Body of pancreas (tissue), 4 donors: ENCODE measurements at regions not wholly inside any gene's neighbourhood (a gene's known extent, or its start where the extent isn't known, plus 50 kb on each side); places are given as distances from the start of the nearest gene placed in this dataset. TPM values are rescaled to one million over a fixed set of nuclear protein-coding genes. Genes with fewer than 3 reads are reported as not detected.

Experiments used
- ATAC-seq: fragments of 150-250 bp; one replicate; pipeline ENCODE4 v1.9.1; 2016
- DNase-seq, 4 donors: peaks; one replicate each; pipeline ENCODE4 v3.0.0-alpha.2; 2019
- H3K27ac ChIP-seq, 4 donors: fragments of 200-600 bp; sonication (generic); 1 replicate in 3 of 4; 2 replicates in 1 of 4; pipeline versions ENCODE4 v1.5.1 to v1.6.1; 2016 to 2019; ENCODE audit warnings: mild to moderate bottlenecking in 1 of 4, mixed read lengths in 1 of 4, moderate library complexity in 1 of 4
- H3K27me3 ChIP-seq, 2 donors: fragments of 200-600 bp; sonication (generic); one replicate each; pipeline ENCODE4 v1.6.0; 2016; ENCODE audit warnings: mild to moderate bottlenecking in 1 of 2
- H3K36me3 ChIP-seq, 2 donors: fragments of 200-600 bp; sonication (generic); replicated peaks in 1 of 2; 2 replicates each; pipeline ENCODE4 v1.5.1; 2016; ENCODE audit warnings: low read depth in 2 of 2; ENCODE audit not compliant: insufficient read depth in 1 of 2
- H3K4me1 ChIP-seq: fragments of 200-600 bp; sonication (generic); one replicate; pipeline ENCODE4 v1.6.0; 2016
- H3K4me3 ChIP-seq, 2 donors: fragments of 200-600 bp; sonication (generic); 1 replicate in 1 of 2; 2 replicates in 1 of 2; pipeline ENCODE4 v1.5.1; 2016 to 2019
- H3K9me3 ChIP-seq, 3 donors: fragments of 200-600 bp; sonication (generic); 1 replicate in 2 of 3; 2 replicates in 1 of 3; pipeline ENCODE4 v1.5.1; 2016
- CTCF ChIP-seq, 7 experiments: fragments of 450-650 bp in 4 of 7; fragments of 200-600 bp in 3 of 7; sonication (generic) in 3 of 7; IDR thresholded peaks; one replicate each; pipeline ENCODE4 v1.5.1; 2016 to 2019; ENCODE audit warnings: antibody characterized with exemption in 7 of 7
- POLR2A ChIP-seq, 3 donors: fragments of 450-650 bp; IDR thresholded peaks; one replicate each; pipeline ENCODE4 v1.6.1; 2016; ENCODE audit warnings: antibody characterized with exemption in 3 of 3, mild to moderate bottlenecking in 2 of 3
- WGBS, 2 donors: methylation state at CpG; one replicate each; pipeline ENCODE4 v1.1.5; 2017; 5-methylcytosine and 5-hydroxymethylcytosine counted together
- intact Hi-C: fragments of 100-400 bp; cut with DNase I; formaldehyde crosslinking; loops from one replicate; pipeline ENCODE4 v1.15.1; 2023
- small RNA-seq: library from RNA; depleted of rRNA; stranded (forward); fragments of <200 nt; gene quantifications from one replicate; pipeline ENCODE3, GENCODE V24; 2016

GRCh38 chr4:158459085-158459820, 62.4 kb upstream of the RXFP1 start:
- Histone ChIP-seq H3K4me1 (no peaks in the 10 kb centered on the region), H3K36me3 (no peaks in the 10 kb centered on the region), H3K9me3 (no peaks in the 10 kb centered on the region), H3K4me3 (no peak overlapping the region), H3K27me3 (no peaks in the 10 kb centered on the region), H3K27ac (no peak overlapping the region)
- DNase-seq (no peak), ATAC-seq (no peak)
- TF ChIP-seq POLR2A (IDR thresholded peaks at IDR 0.05) (no peak), CTCF (IDR thresholded peaks at IDR 0.05) (no peak)
- intact Hi-C loops, result no loop called here

GRCh38 chr4:158461336-158461735, 60.3 kb upstream of the RXFP1 start:
- no peaks in the 10 kb centered on the region for H3K9me3 ChIP-seq
- no peaks in the 10 kb centered on the region for H3K27me3 ChIP-seq
- H3K27ac ChIP-seq, result no peak overlapping the region
- ATAC-seq, result no peak
- no peak for TF ChIP-seq CTCF (IDR thresholded peaks at IDR 0.05)
- TF ChIP-seq POLR2A (IDR thresholded peaks at IDR 0.05), result no peak
- intact Hi-C loops, result no loop called here
- no peak overlapping the region for H3K4me3 ChIP-seq
- no peak for DNase-seq
- WGBS, 2 donors, result 49 to 61% methylated on average over 2 of the region's 2 CpGs
- H3K36me3 ChIP-seq, result no peaks in the 10 kb centered on the region
- H3K4me1 ChIP-seq, result no peaks in the 10 kb centered on the region

GRCh38 chr4:158462611-158463010, 59.1 kb upstream of the RXFP1 start:
- Histone ChIP-seq H3K4me1 (no peaks in the 10 kb centered on the region), H3K36me3 (no peaks in the 10 kb centered on the region), H3K27ac (no peak overlapping the region), H3K9me3 (no peaks in the 10 kb centered on the region), H3K4me3 (no peak overlapping the region), H3K27me3 (no peaks in the 10 kb centered on the region)
- TF ChIP-seq POLR2A (IDR thresholded peaks at IDR 0.05), result no peak
- TF ChIP-seq CTCF (IDR thresholded peaks at IDR 0.05), result no peak
- intact Hi-C loops, result no loop called here
- DNase-seq (no peak), ATAC-seq (no peak)

Small RNA genes lying in the stretch of these regions (small RNA-seq; reads per million reads assigned to genes)
- not detected for gene RNU4-79P
